Activated T-cell treated with anti-CD3 and anti-CD28 coated beads, Interleukin-2, amount 50 U/mL, for 4 hours (primary cell): ENCODE measurements at regions not wholly inside any gene's neighbourhood (a gene's known extent, or its start where the extent isn't known, plus 50 kb on each side); places are given as distances from the start of the nearest gene placed in this dataset.

Experiments used
- ATAC-seq, 2 donors: fragments of 200-7000 bp; cut with Tn5 transposase; one replicate each; pipeline ENCODE4 v1.10.0; 2021
- DNase-seq: peaks from one replicate; pipeline ENCODE4 v3.0.0-alpha.2; 2020
- H3K27me3 Mint-ChIP-seq: one replicate; pipeline ENCODE4 v1.8.0; 2021; ENCODE audit warnings: low read depth, mixed read lengths
- H3K36me3 Mint-ChIP-seq: one replicate; pipeline ENCODE4 v1.8.0; 2022; ENCODE audit warnings: mixed read lengths; ENCODE audit not compliant: insufficient read depth
- H3K4me1 Mint-ChIP-seq: one replicate; pipeline ENCODE4 v1.8.0; 2021; ENCODE audit warnings: low read depth, mixed read lengths
- H3K4me3 Mint-ChIP-seq: one replicate; pipeline ENCODE4 v1.8.0; 2021; ENCODE audit warnings: mild to moderate bottlenecking, moderate library complexity, mixed read lengths
- H3K9me3 Mint-ChIP-seq: one replicate; pipeline ENCODE4 v1.8.0; 2021; ENCODE audit warnings: mixed read lengths

- no peaks in the 10 kb centered on the region for H3K4me1 Mint-ChIP-seq
- ATAC-seq, result no peak
- H3K4me3 Mint-ChIP-seq, result no peak overlapping the region
- no peaks in the 10 kb centered on the region for H3K9me3 Mint-ChIP-seq
- H3K27me3 Mint-ChIP-seq, result peaks cover 14% of the 10 kb centered on the region
- DNase-seq, result no peak
- H3K36me3 Mint-ChIP-seq, result no peaks in the 10 kb centered on the region
Measured at GRCh38 chr11:32039149-32039548, 51.7 kb upstream of the RCN1 start.

- Mint-ChIP-seq H3K4me3 (no peak overlapping the region), H3K4me1 (no peaks in the 10 kb centered on the region), H3K36me3 (no peaks in the 10 kb centered on the region), H3K27me3 (peaks cover 16% of the 10 kb centered on the region), H3K9me3 (no peaks in the 10 kb centered on the region)
- DNase-seq (no peak), ATAC-seq (no peak)
Measured at GRCh38 chr11:32034680-32035079, 56.2 kb upstream of the RCN1 start.

DNA sequence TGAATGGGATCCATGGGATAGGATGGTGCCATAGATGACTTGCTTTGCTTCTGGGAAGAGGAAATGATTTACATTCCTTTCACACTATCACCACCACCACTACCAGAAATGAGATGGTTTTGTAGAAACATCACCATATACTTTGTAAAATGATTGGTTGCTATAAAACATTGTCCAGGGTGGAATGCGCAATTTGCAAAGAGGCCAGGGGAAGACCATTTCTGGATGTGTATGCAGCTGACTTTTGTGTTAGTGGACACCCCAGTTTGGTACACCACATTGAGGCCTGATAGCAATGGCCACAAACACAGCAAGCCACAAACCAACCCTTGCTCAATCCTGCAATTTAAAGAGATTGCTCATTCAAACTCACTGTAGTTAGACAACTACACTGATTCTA, 56.7 kb upstream of the RCN1 start:
- H3K4me3 Mint-ChIP-seq, result no peak overlapping the region
- peaks cover 11% of the 10 kb centered on the region for H3K27me3 Mint-ChIP-seq
- no peak for ATAC-seq
- DNase-seq, result no peak
- no peaks in the 10 kb centered on the region for H3K4me1 Mint-ChIP-seq
- H3K9me3 Mint-ChIP-seq, result no peaks in the 10 kb centered on the region
- no peaks in the 10 kb centered on the region for H3K36me3 Mint-ChIP-seq

- H3K27me3 Mint-ChIP-seq, result peaks cover 9% of the 10 kb centered on the region
- H3K36me3 Mint-ChIP-seq, result no peaks in the 10 kb centered on the region
- DNase-seq (no peak), ATAC-seq (no peak)
- no peaks in the 10 kb centered on the region for H3K9me3 Mint-ChIP-seq
- no peaks in the 10 kb centered on the region for H3K4me1 Mint-ChIP-seq
- no peak overlapping the region for H3K4me3 Mint-ChIP-seq
Measured at GRCh38 chr11:32033491-32033890, 57.4 kb upstream of the RCN1 start.

GRCh38 chr11:32033067-32033466, 57.8 kb upstream of the RCN1 start:
- H3K4me1 Mint-ChIP-seq, result no peaks in the 10 kb centered on the region
- H3K27me3 Mint-ChIP-seq, result peaks cover 9% of the 10 kb centered on the region
- ATAC-seq, result no peak
- DNase-seq, result no peak
- no peaks in the 10 kb centered on the region for H3K36me3 Mint-ChIP-seq
- no peak overlapping the region for H3K4me3 Mint-ChIP-seq
- no peaks in the 10 kb centered on the region for H3K9me3 Mint-ChIP-seq

DNA sequence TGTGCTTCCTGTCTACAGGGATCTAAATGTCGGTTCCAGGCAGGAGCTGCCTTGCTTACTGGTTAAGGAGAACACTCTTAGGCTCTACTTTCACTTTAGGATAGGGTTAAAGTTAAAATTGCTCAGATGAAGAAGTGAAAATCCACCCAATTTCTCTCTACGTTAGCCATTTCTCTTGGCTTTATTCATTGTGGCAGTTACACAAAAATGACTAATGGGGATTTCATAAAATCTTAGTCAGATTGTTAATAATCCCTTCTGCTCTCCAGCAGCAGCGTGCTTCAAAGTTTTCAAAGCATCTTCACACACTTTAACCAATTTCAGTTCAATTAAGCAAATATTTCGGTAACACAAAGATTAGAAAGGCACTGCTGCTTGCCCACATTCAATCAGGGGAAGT, 58.4 kb upstream of the RCN1 start:
- DNase-seq (no peak), ATAC-seq (no peak)
- no peaks in the 10 kb centered on the region for H3K9me3 Mint-ChIP-seq
- H3K4me1 Mint-ChIP-seq, result no peaks in the 10 kb centered on the region
- H3K36me3 Mint-ChIP-seq, result no peaks in the 10 kb centered on the region
- H3K27me3 Mint-ChIP-seq, result peaks cover 9% of the 10 kb centered on the region
- H3K4me3 Mint-ChIP-seq, result no peak overlapping the region

DNA sequence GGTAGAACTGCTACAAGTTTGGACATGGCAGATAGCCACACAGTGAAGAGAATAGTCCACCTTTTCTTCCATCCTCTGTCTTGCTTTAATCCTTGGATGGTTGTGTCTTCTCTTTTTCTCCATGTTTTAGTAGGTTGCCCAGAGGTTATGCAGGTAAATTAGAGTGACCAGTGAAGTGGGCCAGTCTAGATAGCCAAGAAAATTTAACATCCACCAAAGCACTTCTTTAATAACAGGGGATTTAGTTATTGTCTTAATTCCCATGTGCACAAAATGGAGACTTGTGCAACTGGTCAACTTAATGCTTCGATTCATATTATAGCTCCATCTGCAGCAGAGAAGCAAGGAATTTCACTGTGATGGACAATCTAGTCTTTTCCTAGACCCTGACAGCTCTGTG, 58.8 kb upstream of the RCN1 start:
- peaks cover 9% of the 10 kb centered on the region for H3K27me3 Mint-ChIP-seq
- H3K9me3 Mint-ChIP-seq, result no peaks in the 10 kb centered on the region
- H3K4me3 Mint-ChIP-seq, result no peak overlapping the region
- no peaks in the 10 kb centered on the region for H3K36me3 Mint-ChIP-seq
- H3K4me1 Mint-ChIP-seq, result no peaks in the 10 kb centered on the region
- DNase-seq, result no peak
- no peak for ATAC-seq

- ATAC-seq (no peak), DNase-seq (no peak)
- Mint-ChIP-seq H3K4me3 (no peak overlapping the region), H3K36me3 (no peaks in the 10 kb centered on the region), H3K4me1 (no peaks in the 10 kb centered on the region), H3K9me3 (no peaks in the 10 kb centered on the region), H3K27me3 (peaks cover 12% of the 10 kb centered on the region)
Measured at GRCh38 chr11:32030875-32031503, 59.9 kb upstream of the RCN1 start.

DNA sequence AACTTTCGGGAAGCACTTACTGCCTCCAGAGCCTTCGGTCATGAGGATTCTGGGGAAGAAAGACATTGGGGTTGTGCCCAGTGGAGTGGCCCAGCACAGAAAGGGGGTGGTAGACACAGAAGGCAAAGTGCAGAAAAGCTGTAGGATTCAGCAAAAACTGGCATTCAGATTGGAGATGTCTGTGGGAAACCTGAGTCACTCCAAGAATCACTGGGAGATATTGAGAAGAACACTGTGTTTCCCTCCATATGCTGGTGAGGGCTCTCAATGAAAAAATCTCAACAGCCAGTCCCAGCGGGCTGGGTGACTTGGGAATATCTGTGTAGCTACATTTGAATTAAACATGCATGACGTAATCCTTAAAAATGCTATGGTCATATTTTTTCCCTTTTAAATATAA, 61.2 kb upstream of the RCN1 start:
- Mint-ChIP-seq H3K4me1 (no peaks in the 10 kb centered on the region), H3K36me3 (no peaks in the 10 kb centered on the region), H3K27me3 (peaks cover 10% of the 10 kb centered on the region), H3K9me3 (no peaks in the 10 kb centered on the region), H3K4me3 (no peak overlapping the region)
- ATAC-seq (no peak), DNase-seq (no peak)

GRCh38 chr11:32028201-32028600, 62.7 kb upstream of the RCN1 start:
- Mint-ChIP-seq H3K36me3 (no peaks in the 10 kb centered on the region), H3K4me3 (no peak overlapping the region), H3K27me3 (peaks cover 12% of the 10 kb centered on the region), H3K9me3 (no peaks in the 10 kb centered on the region), H3K4me1 (no peaks in the 10 kb centered on the region)
- DNase-seq (no peak), ATAC-seq (no peak)

DNA sequence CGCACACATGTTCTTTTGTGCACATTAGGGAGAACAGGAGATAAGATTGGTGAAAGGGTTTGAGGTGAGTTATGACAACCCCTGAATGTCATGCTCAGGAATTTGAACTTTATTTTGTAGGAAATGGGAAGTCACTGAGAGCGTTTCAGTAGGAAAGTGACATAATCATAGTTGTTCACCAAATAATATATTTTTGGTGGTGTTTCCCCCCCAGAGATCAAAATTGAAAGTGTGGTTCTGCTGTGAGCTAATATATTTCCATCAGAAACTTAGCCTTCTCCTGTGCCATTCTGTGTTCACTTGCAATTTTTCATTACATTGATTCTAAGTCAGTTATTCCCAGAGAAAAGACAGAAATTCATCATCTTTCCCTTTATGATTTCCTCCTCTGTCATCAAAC, 64.1 kb upstream of the RCN1 start:
- no peaks in the 10 kb centered on the region for H3K9me3 Mint-ChIP-seq
- peaks cover 15% of the 10 kb centered on the region for H3K27me3 Mint-ChIP-seq
- no peak overlapping the region for H3K4me3 Mint-ChIP-seq
- H3K4me1 Mint-ChIP-seq, result no peaks in the 10 kb centered on the region
- no peak for ATAC-seq
- H3K36me3 Mint-ChIP-seq, result no peaks in the 10 kb centered on the region
- DNase-seq, result no peak

DNA sequence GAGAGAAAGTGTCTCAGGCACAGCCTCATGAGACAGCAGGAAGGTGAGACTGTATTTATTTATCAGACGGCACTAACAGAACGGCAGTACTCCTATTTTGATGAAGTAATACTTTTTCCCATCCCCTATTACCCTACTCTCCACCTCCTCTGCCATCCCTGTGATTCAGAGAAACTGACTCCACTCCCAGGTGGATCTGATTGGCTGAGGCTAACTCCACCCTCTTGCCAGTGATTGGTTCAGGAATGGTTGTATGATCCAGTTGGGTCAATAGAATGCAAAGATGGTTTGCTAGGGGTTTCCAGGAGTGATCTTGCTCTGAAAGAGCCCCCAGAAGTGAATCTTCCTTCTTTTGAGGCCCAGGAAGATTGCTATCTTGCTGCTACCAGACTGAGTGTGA, 65.9 kb upstream of the RCN1 start:
- H3K4me1 Mint-ChIP-seq, result no peaks in the 10 kb centered on the region
- H3K36me3 Mint-ChIP-seq, result peaks cover 1% of the 10 kb centered on the region
- H3K27me3 Mint-ChIP-seq, result peaks cover 12% of the 10 kb centered on the region
- ATAC-seq (no peak), DNase-seq (no peak)
- H3K4me3 Mint-ChIP-seq, result no peak overlapping the region
- H3K9me3 Mint-ChIP-seq, result no peaks in the 10 kb centered on the region

DNA sequence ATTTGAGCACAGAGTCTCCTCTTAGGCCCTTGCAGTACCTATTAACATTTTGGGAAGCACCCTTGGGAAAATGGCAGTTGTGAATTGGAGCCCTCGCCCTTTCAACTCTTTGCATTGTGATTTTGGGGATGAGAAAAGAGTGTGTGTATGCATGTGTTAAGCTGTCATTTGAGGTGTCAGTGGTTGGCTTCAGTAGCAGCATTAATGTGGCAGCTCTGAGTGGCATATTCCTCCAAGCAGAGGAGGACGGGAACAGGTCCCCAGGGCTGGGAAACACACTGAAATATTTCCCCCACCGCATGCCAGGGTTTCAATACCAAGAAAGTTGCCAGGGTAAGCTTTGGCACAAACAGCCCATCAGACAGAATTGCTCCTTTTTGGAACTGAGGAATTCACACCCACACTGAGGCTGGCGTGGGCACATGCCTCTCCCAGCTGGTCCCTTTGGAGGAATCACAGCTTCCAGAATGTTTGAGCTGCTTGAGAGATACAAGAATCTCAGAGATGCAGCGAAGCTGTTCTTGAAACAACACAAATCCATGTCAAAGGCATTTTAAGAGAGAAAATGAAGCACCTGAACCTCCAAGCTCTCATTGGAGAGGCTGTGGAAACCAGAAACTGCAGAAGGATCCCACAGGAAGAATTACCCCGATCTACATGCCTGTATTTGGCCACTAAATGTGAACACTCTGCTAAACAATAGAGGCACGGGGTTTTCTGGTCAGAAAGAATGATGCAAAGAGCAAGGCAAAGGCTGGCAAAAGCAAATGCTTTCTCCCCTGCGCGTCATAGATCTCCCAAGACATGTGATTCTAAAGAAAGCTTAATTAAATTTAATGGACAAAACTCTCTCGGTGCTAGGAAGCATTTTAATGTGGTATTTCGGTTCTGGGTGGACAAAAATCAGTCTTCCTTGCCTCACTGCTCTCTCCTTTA, 67.2 kb upstream of the RCN1 start:
- DNase-seq (no peak), ATAC-seq (no peak)
- H3K4me3 Mint-ChIP-seq, result no peak overlapping the region
- H3K4me1 Mint-ChIP-seq, result no peaks in the 10 kb centered on the region
- no peaks in the 10 kb centered on the region for H3K9me3 Mint-ChIP-seq
- peaks cover 12% of the 10 kb centered on the region for H3K27me3 Mint-ChIP-seq
- peaks cover 1% of the 10 kb centered on the region for H3K36me3 Mint-ChIP-seq

- peaks cover 1% of the 10 kb centered on the region for H3K36me3 Mint-ChIP-seq
- peaks cover 7% of the 10 kb centered on the region for H3K27me3 Mint-ChIP-seq
- no peak for DNase-seq
- no peak for ATAC-seq
- H3K4me3 Mint-ChIP-seq, result no peak overlapping the region
- H3K4me1 Mint-ChIP-seq, result no peaks in the 10 kb centered on the region
- no peaks in the 10 kb centered on the region for H3K9me3 Mint-ChIP-seq
Measured at GRCh38 chr11:32018672-32019071, 72.2 kb upstream of the RCN1 start.

- DNase-seq (no peak), ATAC-seq (no peak)
- peaks cover 1% of the 10 kb centered on the region for H3K36me3 Mint-ChIP-seq
- no peaks in the 10 kb centered on the region for H3K9me3 Mint-ChIP-seq
- no peak overlapping the region for H3K4me3 Mint-ChIP-seq
- H3K4me1 Mint-ChIP-seq, result no peaks in the 10 kb centered on the region
- peaks cover 6% of the 10 kb centered on the region for H3K27me3 Mint-ChIP-seq
Measured at GRCh38 chr11:32016111-32016510, 74.8 kb upstream of the RCN1 start.
